ENCODE measurements at regions not wholly inside any gene's neighbourhood (a gene's known extent, or its start where the extent isn't known, plus 50 kb on each side); places are given as distances from the start of the nearest gene placed in this dataset.

GRCh38 chr16:73131156-73131862 is 83.4 kb upstream of the ZFHX3 start:
- DNase-seq = no peak
- intact Hi-C loops (cut with DNase I) = no loop called here
- Histone ChIP-seq H3K9me3 (ENCODE audit: control insufficient read depth, low read length) (no peaks in the 10 kb centered on the region), H3K27ac (ENCODE audit: low read depth in 1 of 2, low read length in 2 of 2) (no peak overlapping the region), H3K4me1 (ENCODE audit: control insufficient read depth in 1 of 2, insufficient read depth in 2 of 2, low read length in 2 of 2) (no peaks in the 10 kb centered on the region), H3K4me3 (ENCODE audit: low read length in 2 of 2) (no peak overlapping the region), H3K27me3 (ENCODE audit: control insufficient read depth in 1 of 2, insufficient read depth in 2 of 2, low read length in 1 of 2) (no peaks in the 10 kb centered on the region), H3K36me3 (ENCODE audit: control insufficient read depth in 1 of 2, insufficient read depth in 2 of 2, low read length in 1 of 2) (no peaks in the 10 kb centered on the region)
- ATAC-seq (ENCODE audit: low FRiP score) = no peak
- 87 to 90% methylated on average over 7 of the region's 7 CpGs for WGBS, 2 donors

- Histone ChIP-seq H3K27ac (ENCODE audit: low read depth in 1 of 2, low read length in 2 of 2) (no peak overlapping the region), H3K4me3 (ENCODE audit: low read length in 2 of 2) (no peak overlapping the region), H3K27me3 (ENCODE audit: control insufficient read depth in 1 of 2, insufficient read depth in 2 of 2, low read length in 1 of 2) (no peaks in the 10 kb centered on the region), H3K36me3 (ENCODE audit: control insufficient read depth in 1 of 2, insufficient read depth in 2 of 2, low read length in 1 of 2) (no peaks in the 10 kb centered on the region), H3K4me1 (ENCODE audit: control insufficient read depth in 1 of 2, insufficient read depth in 2 of 2, low read length in 2 of 2) (no peaks in the 10 kb centered on the region), H3K9me3 (ENCODE audit: control insufficient read depth, low read length) (no peaks in the 10 kb centered on the region)
- ATAC-seq (ENCODE audit: low FRiP score) (no peak), DNase-seq (no peak)
- intact Hi-C loops (cut with DNase I) = no loop called here
- WGBS, 2 donors = 96% methylated on average over 13 of the region's 13 CpGs
Observed at GRCh38 chr16:73129455-73129854, 81.5 kb upstream of the ZFHX3 start.

- Histone ChIP-seq H3K36me3 (ENCODE audit: control insufficient read depth in 1 of 2, insufficient read depth in 2 of 2, low read length in 1 of 2) (no peaks in the 10 kb centered on the region), H3K4me3 (ENCODE audit: low read length in 2 of 2) (no peak overlapping the region), H3K27ac (ENCODE audit: low read depth in 1 of 2, low read length in 2 of 2) (no peak overlapping the region), H3K9me3 (ENCODE audit: control insufficient read depth, low read length) (no peaks in the 10 kb centered on the region), H3K27me3 (ENCODE audit: control insufficient read depth in 1 of 2, insufficient read depth in 2 of 2, low read length in 1 of 2) (no peaks in the 10 kb centered on the region), H3K4me1 (ENCODE audit: control insufficient read depth in 1 of 2, insufficient read depth in 2 of 2, low read length in 2 of 2) (no peaks in the 10 kb centered on the region)
- ATAC-seq (ENCODE audit: low FRiP score) (peak; percentile 68), DNase-seq (peak in 1 of 2 donors; percentile 61)
- 82 to 91% methylated on average over 6 of the region's 6 CpGs for WGBS, 2 donors
- intact Hi-C loops (cut with DNase I) = no loop called here
Observed at GRCh38 chr16:73126525-73126853, 78.6 kb upstream of the ZFHX3 start.

GRCh38 chr16:73125850-73126524 is 78.1 kb upstream of the ZFHX3 start:
- intact Hi-C loops (cut with DNase I) = no loop called here
- Histone ChIP-seq H3K36me3 (ENCODE audit: control insufficient read depth in 1 of 2, insufficient read depth in 2 of 2, low read length in 1 of 2) (no peaks in the 10 kb centered on the region), H3K4me3 (ENCODE audit: low read length in 2 of 2) (no peak overlapping the region), H3K4me1 (ENCODE audit: control insufficient read depth in 1 of 2, insufficient read depth in 2 of 2, low read length in 2 of 2) (no peaks in the 10 kb centered on the region), H3K27ac (ENCODE audit: low read depth in 1 of 2, low read length in 2 of 2) (no peak overlapping the region), H3K9me3 (ENCODE audit: control insufficient read depth, low read length) (no peaks in the 10 kb centered on the region), H3K27me3 (ENCODE audit: control insufficient read depth in 1 of 2, insufficient read depth in 2 of 2, low read length in 1 of 2) (no peaks in the 10 kb centered on the region)
- WGBS, 2 donors = 92 to 96% methylated on average over 7 of the region's 7 CpGs
- DNase-seq = no peak
- no peak for ATAC-seq (ENCODE audit: low FRiP score)

GRCh38 chr16:73124665-73125375 is 76.9 kb upstream of the ZFHX3 start:
- WGBS, 2 donors = 97 to 98% methylated on average over 4 of the region's 4 CpGs
- Histone ChIP-seq H3K27me3 (ENCODE audit: control insufficient read depth in 1 of 2, insufficient read depth in 2 of 2, low read length in 1 of 2) (no peaks in the 10 kb centered on the region), H3K36me3 (ENCODE audit: control insufficient read depth in 1 of 2, insufficient read depth in 2 of 2, low read length in 1 of 2) (no peaks in the 10 kb centered on the region), H3K27ac (ENCODE audit: low read depth in 1 of 2, low read length in 2 of 2) (no peak overlapping the region), H3K4me3 (ENCODE audit: low read length in 2 of 2) (no peak overlapping the region), H3K4me1 (ENCODE audit: control insufficient read depth in 1 of 2, insufficient read depth in 2 of 2, low read length in 2 of 2) (no peaks in the 10 kb centered on the region), H3K9me3 (ENCODE audit: control insufficient read depth, low read length) (no peaks in the 10 kb centered on the region)
- intact Hi-C loops (cut with DNase I) = no loop called here
- ATAC-seq (ENCODE audit: low FRiP score) (no peak), DNase-seq (no peak)

GRCh38 chr16:73124097-73124652 is 76.2 kb upstream of the ZFHX3 start:
- Histone ChIP-seq H3K36me3 (ENCODE audit: control insufficient read depth in 1 of 2, insufficient read depth in 2 of 2, low read length in 1 of 2) (no peaks in the 10 kb centered on the region), H3K9me3 (ENCODE audit: control insufficient read depth, low read length) (no peaks in the 10 kb centered on the region), H3K4me1 (ENCODE audit: control insufficient read depth in 1 of 2, insufficient read depth in 2 of 2, low read length in 2 of 2) (no peaks in the 10 kb centered on the region), H3K27ac (ENCODE audit: low read depth in 1 of 2, low read length in 2 of 2) (no peak overlapping the region), H3K4me3 (ENCODE audit: low read length in 2 of 2) (no peak overlapping the region), H3K27me3 (ENCODE audit: control insufficient read depth in 1 of 2, insufficient read depth in 2 of 2, low read length in 1 of 2) (no peaks in the 10 kb centered on the region)
- ATAC-seq (ENCODE audit: low FRiP score) (no peak), DNase-seq (no peak)
- intact Hi-C loops (cut with DNase I) = no loop called here
- WGBS, 2 donors = 95 to 97% methylated on average over 10 of the region's 10 CpGs

GRCh38 chr16:73122604-73123391 is 74.9 kb upstream of the ZFHX3 start:
- H3K4me1 ChIP-seq (ENCODE audit: control insufficient read depth in 1 of 2, insufficient read depth in 2 of 2, low read length in 2 of 2) = no peaks in the 10 kb centered on the region
- H3K9me3 ChIP-seq (ENCODE audit: control insufficient read depth, low read length) = peaks cover 1% of the 10 kb centered on the region
- H3K4me3 ChIP-seq (ENCODE audit: low read length in 2 of 2) = no peak overlapping the region
- H3K36me3 ChIP-seq (ENCODE audit: control insufficient read depth in 1 of 2, insufficient read depth in 2 of 2, low read length in 1 of 2) = no peaks in the 10 kb centered on the region
- ATAC-seq (ENCODE audit: low FRiP score) = peak; percentile 59
- DNase-seq = peak; percentile 81 to 84
- H3K27me3 ChIP-seq (ENCODE audit: control insufficient read depth in 1 of 2, insufficient read depth in 2 of 2, low read length in 1 of 2) = no peaks in the 10 kb centered on the region
- peak overlapping the region in 1 of 2 donors; percentile 91 for H3K27ac ChIP-seq (ENCODE audit: low read depth in 1 of 2, low read length in 2 of 2)
- intact Hi-C loops (cut with DNase I) = no loop called here
- WGBS, 2 donors = 5 to 7% methylated on average over 10 of the region's 10 CpGs

- no peak for DNase-seq
- Histone ChIP-seq H3K4me1 (ENCODE audit: control insufficient read depth in 1 of 2, insufficient read depth in 2 of 2, low read length in 2 of 2) (no peaks in the 10 kb centered on the region), H3K27me3 (ENCODE audit: control insufficient read depth in 1 of 2, insufficient read depth in 2 of 2, low read length in 1 of 2) (no peaks in the 10 kb centered on the region), H3K27ac (ENCODE audit: low read depth in 1 of 2, low read length in 2 of 2) (no peak overlapping the region), H3K36me3 (ENCODE audit: control insufficient read depth in 1 of 2, insufficient read depth in 2 of 2, low read length in 1 of 2) (no peaks in the 10 kb centered on the region), H3K9me3 (ENCODE audit: control insufficient read depth, low read length) (peaks cover 3% of the 10 kb centered on the region), H3K4me3 (ENCODE audit: low read length in 2 of 2) (no peak overlapping the region)
- intact Hi-C loops (cut with DNase I) = no loop called here
- no peak for ATAC-seq (ENCODE audit: low FRiP score)
- 96% methylated on average over 2 of the region's 2 CpGs for WGBS, 2 donors
Observed at GRCh38 chr16:73116576-73116975, 68.6 kb upstream of the ZFHX3 start.

Measured in aorta (tissue), 5 donors.